Progenitor cell of endocrine pancreas (in vitro differentiated cells): ENCODE measurements at regions not wholly inside any gene's neighbourhood (a gene's known extent, or its start where the extent isn't known, plus 50 kb on each side); places are given as distances from the start of the nearest gene placed in this dataset.
"Not testable (repeated sequence)": the region's sequence is repeated elsewhere in the genome, so short reads cannot be mapped to it uniquely, and the experiment has no call there.

Experiments
- DNase-seq: peaks from one replicate; pipeline ENCODE4 v3.0.0; 2021; ENCODE audit warnings: low spot score; ENCODE audit not compliant: unreplicated experiment
- H3K27ac Mint-ChIP-seq: 2 replicates; pipeline ENCODE4 v1.8.0; 2021; ENCODE audit warnings: mild to moderate bottlenecking, moderate library complexity, mixed read lengths
- H3K27me3 Mint-ChIP-seq: 2 replicates; pipeline ENCODE4 v1.8.0; 2021; ENCODE audit warnings: mixed read lengths
- H3K36me3 Mint-ChIP-seq: 2 replicates; pipeline ENCODE4 v1.8.0; 2022; ENCODE audit warnings: mixed read lengths; ENCODE audit not compliant: insufficient read depth
- H3K4me1 Mint-ChIP-seq: 2 replicates; pipeline ENCODE4 v1.8.0; 2021; ENCODE audit warnings: low read depth, mixed read lengths
- H3K4me3 Mint-ChIP-seq: 2 replicates; pipeline ENCODE4 v1.8.0; 2021; ENCODE audit warnings: low read depth, mild to moderate bottlenecking, moderate library complexity, mixed read lengths
- H3K9me3 Mint-ChIP-seq: 2 replicates; pipeline ENCODE4 v1.8.0; 2021; ENCODE audit warnings: low read depth, mixed read lengths
- CTCF ChIP-seq: fragments of 200-600 bp; sonication (generic); IDR thresholded peaks from one replicate; pipeline ENCODE4 v1.5.0; 2021; ENCODE audit warnings: antibody characterized with exemption, mild to moderate bottlenecking; ENCODE audit not compliant: unreplicated experiment

DNA sequence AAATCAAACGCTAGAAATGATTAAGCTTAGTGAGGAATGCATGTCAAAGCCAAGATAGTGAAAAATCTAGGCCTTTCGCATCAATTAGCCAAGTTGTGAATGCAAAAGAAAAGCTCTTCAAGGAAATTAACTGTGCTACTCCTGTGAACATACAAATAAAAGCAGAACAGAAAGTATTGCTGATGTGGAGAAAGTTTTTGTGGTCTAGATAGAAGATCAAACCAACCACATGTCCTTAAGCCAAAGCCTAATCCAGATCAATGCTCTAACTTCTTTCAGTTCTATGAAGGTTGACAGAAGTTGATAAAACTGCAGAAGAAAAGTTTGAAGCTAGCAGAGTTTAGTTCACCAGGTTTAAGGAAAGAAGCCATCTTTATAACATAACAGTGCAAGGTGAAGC, 1044.6 kb downstream of the CDH11 start:
- Mint-ChIP-seq H3K36me3 (no peaks in the 10 kb centered on the region), H3K27ac (no peak overlapping the region), H3K4me1 (no peaks in the 10 kb centered on the region), H3K27me3 (no peaks in the 10 kb centered on the region), H3K4me3 (no peak overlapping the region), H3K9me3 (no peaks in the 10 kb centered on the region)
- no peak for TF ChIP-seq CTCF
- DNase-seq, result no peak

DNA sequence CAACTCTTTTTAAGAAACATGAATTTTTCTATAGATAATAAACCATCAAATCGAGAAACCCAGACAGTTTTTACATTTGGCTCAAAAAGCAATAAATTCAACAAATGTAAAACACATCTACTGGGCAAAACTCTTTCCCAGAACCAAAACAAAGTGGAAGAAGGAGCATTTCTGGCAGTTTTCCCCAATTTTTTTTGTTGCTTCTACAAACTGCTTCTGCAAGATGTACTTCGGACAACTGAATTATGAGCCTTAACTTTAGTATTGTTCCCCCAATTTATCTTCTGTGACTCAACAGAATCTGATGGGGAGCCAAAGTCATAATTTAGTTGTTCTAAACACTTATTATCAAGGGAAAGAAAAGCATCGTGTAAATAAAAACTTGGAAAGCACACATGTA, 1047.2 kb downstream of the CDH11 start:
- H3K36me3 Mint-ChIP-seq, result no peaks in the 10 kb centered on the region
- H3K27me3 Mint-ChIP-seq, result no peaks in the 10 kb centered on the region
- peaks cover 7% of the 10 kb centered on the region for H3K9me3 Mint-ChIP-seq
- no peak for DNase-seq
- no peak for TF ChIP-seq CTCF
- H3K4me1 Mint-ChIP-seq, result no peaks in the 10 kb centered on the region
- H3K4me3 Mint-ChIP-seq, result no peak overlapping the region
- no peak overlapping the region for H3K27ac Mint-ChIP-seq

GRCh38 chr16:64072131-64072730, 1049.6 kb downstream of the CDH11 start:
- not testable (repeated sequence) for H3K27ac Mint-ChIP-seq, H3K4me1 Mint-ChIP-seq, H3K36me3 Mint-ChIP-seq, H3K27me3 Mint-ChIP-seq, DNase-seq, H3K4me3 Mint-ChIP-seq, H3K9me3 Mint-ChIP-seq

- no peak overlapping the region for H3K27ac Mint-ChIP-seq
These were observed 1056.3 kb downstream of the CDH11 start for GRCh38 chr16:64065523-64065922.

GRCh38 chr16:64061621-64062020, 1060.2 kb downstream of the CDH11 start:
- no peaks in the 10 kb centered on the region for H3K4me1 Mint-ChIP-seq

More at GRCh38 chr16:64065523-64065922, 1056.3 kb downstream of the CDH11 start:
- no peaks in the 10 kb centered on the region for H3K27me3 Mint-ChIP-seq
- no peaks in the 10 kb centered on the region for H3K36me3 Mint-ChIP-seq
- no peaks in the 10 kb centered on the region for H3K4me1 Mint-ChIP-seq
- H3K9me3 Mint-ChIP-seq, result peaks cover 3% of the 10 kb centered on the region
- no peak for TF ChIP-seq CTCF
- DNase-seq, result no peak
- H3K4me3 Mint-ChIP-seq, result no peak overlapping the region

More at GRCh38 chr16:64061621-64062020, 1060.2 kb downstream of the CDH11 start:
- no peaks in the 10 kb centered on the region for H3K9me3 Mint-ChIP-seq
- H3K27me3 Mint-ChIP-seq, result no peaks in the 10 kb centered on the region
- no peak for TF ChIP-seq CTCF
- H3K4me3 Mint-ChIP-seq, result no peak overlapping the region
- no peaks in the 10 kb centered on the region for H3K36me3 Mint-ChIP-seq
- no peak overlapping the region for H3K27ac Mint-ChIP-seq
- DNase-seq, result no peak
